HG02571 (cell line): ENCODE measurements at regions not wholly inside any gene's neighbourhood (a gene's known extent, or its start where the extent isn't known, plus 50 kb on each side); places are given as distances from the start of the nearest gene placed in this dataset.

Experiments used
- ATAC-seq: cut with Tn5 transposase; IDR thresholded peaks from one replicate; pipeline ENCODE4 v1.9.1; 2021; ENCODE audit warnings: mild to moderate bottlenecking, moderate library complexity; ENCODE audit not compliant: unreplicated experiment

DNA sequence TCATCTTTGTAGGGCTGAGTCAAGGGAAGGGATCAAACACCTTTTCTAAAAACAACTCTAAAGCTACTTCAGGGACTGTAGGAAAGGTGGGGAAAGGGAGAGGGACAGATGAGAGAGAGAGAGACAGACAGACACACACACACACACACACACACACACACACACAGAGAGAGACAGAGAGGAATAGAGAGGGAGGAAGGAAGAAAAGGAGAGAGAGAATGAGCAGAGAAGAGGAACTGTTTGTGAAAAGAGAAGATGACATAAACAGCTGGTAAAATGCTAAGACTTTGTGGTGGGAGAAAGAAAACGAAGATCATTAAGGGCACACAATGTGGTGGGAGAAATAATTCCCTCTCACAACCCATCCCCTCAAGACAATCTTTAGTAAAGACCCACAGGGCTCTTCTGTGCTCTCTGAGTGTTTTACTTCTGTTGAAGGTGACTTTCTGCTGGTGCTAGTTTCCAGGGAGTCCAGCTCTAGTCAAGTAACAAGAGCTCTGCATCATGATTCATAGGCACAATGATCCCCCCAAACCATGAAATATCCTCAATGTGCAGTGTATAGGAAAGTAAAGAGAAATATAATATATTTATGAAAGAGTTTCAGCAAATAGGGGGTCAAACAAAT is 77.2 kb upstream of the STK17B start:
- no peak for ATAC-seq

DNA sequence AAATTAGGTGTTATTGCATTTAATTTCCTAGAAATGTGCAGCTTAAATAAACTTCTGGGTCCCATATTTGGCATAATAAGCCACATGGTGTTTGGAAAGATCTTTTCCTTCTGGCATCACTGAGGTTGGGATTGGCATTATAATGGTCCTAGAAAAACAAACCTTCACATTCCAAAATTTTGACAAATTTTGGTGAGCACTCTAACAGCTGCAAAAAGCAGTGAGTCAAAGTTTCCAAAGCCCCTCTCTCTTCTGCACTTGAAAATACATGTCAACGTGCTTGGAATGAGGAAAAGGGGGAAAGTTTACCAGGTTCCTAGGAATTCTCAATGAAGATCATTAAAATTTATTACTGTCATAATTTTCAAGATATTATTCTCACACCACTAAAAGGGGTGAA is 77.8 kb upstream of the STK17B start:
- no peak for ATAC-seq

DNA sequence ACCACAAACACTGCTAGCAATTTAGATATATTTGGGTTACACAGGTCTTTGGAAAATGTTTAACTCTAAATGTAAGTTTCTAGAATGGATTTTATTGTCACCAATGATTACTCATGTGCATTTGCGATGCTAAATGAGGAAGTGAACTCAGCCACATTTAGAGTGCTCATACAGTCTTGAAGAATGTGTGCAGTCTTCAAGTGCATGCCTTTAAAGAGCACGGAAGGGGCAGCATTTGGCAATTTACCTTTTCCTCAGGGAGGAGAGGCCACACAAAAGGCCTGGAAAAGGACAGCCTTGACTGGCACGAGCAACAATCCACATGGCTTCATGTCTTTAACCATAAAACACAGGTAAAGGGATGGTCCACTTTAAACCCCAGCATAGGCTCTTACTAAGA is 78.5 kb upstream of the STK17B start:
- peak; percentile 66 for ATAC-seq

DNA sequence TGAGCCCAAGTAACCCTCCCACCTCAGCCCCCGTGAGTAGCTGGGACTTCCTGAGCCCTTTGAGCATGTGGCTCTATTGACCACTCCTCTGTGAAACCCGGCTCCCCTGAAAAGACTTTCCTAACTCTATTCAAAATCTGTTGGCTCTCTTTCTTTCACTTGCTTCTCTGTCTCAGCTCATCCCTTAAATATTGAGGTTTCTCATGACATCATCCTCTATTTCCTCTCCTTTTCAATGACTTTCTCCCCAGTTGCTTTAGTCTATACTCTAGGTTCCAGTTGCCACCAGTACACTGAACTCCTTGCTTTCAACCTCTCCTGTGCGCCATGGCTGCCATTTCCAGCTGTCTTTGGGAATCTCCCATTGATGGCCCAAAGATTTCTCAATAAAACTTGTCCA is 79.8 kb upstream of the STK17B start:
- ATAC-seq, result no peak

DNA sequence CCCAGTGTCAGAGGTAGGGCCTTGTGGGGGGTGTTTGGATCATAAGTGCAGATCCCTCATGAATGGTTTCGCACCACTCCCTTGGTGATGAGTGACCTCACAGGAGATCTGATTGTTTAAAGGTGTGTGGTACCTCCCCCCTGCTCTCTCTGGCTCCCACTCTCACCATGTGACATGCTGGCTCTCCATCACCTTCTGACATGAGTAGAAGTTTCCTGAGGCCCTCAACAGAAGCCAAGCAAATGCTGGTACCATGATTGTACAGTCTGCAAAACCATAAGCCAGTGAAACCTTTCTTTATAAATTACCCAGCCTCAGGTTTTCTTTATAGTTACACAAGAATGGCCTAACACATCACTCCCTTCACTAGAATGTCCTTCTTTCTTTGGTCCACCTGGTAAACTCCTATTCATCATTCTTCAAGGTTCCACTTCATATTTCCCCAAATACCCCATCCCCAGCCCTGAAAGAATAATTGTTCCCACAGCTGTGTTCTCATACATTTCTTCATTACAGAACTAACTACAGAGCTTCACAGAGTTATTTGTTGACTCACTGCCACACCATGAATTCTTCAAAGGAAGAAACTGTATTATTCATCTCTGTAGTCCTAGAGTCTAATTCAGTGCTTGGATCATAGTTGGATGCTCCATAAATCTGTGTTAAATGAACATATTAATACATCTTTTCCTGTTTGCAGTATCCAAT is 81.2 kb upstream of the STK17B start:
- no peak for ATAC-seq

DNA sequence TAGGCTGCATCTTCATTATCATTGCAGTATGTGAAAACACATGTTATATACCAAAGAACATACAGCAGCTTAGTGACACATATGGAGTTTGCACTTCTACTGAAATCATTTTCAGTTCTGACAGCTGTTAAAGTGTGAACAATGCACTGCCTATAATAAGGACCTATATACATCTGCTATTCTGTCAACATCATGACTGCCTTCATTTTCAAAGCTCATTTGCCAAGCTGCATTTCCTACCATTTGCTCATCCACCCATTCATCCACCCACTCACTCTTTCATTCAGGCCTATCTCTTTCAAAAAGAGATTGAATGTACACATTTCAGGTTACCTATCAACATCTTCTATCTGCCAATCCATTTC is 81.7 kb upstream of the STK17B start:
- no peak for ATAC-seq

DNA sequence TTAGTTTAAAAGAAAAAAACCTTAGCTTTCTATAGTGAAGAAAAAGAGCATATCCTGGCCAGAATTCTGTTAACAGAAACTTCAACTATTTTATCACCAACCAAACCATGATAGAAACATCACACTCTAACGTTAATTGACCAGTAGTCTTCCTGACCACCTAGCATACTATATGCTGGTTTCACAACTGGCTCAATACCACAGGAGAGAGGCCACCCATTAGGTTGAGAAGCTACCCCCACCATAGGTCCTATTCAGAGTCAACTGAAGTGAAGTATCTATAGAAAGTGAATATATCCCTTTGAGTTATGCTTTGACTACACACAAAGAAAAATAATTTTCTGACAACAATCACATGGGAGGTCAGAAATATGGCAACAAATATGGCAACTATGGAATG is 85.2 kb upstream of the STK17B start:
- ATAC-seq, result no peak

DNA sequence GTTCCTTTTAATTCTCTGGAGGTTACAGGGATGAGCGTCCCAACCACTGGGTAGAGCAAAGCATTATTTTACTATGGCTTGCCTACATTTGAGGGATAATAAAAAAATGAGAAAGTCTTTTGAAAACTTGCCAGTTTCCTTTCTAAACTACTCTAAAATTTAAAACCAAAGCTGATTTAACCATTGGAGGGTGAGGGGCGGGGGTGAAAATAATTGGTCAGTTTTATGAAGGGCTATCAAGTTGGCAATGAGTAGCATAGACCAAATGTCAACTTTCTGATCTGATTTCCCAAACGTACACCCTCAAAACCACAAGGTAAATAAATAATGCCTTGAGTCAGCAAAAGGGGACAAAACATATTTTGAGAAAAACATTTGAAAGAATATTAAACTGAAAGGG is 85.7 kb upstream of the STK17B start:
- no peak for ATAC-seq

DNA sequence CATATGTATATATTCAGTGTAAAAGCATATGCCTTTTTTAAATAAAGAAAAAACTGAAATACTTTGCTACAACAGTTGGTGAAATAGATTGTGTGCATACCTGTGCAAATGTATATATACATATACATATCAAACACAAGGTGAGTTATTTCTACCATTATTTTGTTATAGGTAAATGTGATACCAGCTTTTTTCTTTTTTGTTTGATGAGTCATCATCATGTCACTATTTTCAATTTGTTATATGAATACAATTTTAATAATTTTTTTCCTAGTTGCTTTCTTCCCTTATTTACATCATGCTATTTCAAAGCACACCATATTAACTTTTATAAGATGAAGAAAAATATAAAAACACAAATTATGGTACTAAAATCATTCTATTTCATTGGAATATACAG is 87.0 kb upstream of the STK17B start:
- no peak for ATAC-seq

DNA sequence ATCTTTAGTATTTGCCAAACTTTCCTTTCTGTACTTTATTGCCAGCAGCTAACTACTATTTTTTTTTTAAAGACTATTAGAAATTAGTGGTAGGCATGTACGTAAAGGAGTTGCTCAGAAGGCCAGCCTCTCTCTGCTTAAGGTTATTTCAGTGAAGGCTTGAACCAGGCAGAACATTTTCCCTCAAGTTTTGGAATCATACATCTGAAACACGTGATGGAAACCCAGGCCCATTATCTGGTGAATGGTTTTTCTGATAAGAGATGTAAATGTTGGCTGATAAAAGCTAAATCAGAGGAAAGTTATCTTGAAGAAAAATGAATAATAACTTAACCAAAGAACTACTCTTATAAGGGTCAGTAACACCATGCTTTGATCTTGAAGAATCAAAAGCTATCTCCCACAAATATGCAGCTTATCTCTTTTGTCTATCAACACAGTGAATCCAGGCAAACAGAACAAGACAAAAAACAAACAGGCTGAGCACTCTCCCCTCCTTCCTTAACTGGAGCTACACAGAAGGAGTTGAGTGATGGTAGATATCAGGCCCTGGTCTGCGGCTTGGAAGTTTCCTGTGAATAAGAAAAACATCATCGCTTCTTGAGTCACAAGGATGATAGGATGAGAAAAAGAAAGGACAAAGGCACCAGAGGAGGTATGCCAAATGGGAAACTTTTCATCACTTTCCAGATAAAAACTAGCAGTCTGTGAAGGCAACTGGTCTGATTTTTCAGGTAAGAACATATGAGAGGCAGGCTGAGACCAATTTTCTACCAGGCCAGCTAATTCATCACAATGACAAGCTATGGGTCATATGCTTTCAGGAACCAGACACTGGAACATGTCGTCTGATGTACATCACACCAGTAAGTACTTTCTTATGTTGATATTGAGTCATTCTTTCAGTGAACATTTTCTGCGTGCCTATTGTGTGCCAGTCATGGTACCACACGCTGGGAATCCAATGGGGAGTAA is 88.4 kb upstream of the STK17B start:
- no peak for ATAC-seq

DNA sequence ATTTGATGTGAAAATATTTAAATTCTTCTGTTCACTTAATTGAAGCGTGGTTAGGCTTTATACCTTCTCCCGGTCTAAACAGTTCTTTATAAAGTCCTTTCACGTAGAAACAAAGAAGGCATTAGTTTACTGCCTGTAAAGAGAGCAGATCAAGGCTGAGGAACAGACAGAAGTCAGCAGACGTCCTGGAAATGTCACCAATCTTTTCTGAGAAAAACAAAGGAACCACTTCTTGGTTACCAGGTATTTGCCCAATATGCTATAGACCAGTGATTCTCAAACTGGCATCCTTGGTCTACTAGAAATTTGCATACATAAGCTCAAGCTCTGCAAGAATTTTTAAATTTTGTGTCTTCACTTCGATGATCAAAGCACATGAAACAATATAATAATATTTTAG is 89.2 kb upstream of the STK17B start:
- ATAC-seq, result no peak

DNA sequence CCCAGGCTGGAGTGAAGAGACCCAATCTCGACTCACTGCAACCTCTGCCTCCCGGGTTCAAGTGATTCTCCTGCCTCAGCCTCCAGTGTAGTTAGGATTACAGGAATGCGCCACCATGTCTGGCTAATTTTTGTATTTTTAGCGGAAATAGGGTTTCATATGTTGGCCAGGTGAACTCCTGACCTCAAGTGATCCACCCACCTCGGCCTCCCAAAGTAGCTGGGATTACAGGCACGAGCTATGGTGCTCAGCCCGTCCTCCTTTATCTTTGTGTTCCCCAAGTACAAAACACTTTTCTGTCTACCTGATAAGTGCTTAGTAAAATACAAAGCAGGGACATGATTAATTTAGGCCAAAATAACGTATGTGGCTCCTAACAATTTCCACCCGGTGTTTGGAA is 91.2 kb upstream of the STK17B start:
- ATAC-seq, result no peak

DNA sequence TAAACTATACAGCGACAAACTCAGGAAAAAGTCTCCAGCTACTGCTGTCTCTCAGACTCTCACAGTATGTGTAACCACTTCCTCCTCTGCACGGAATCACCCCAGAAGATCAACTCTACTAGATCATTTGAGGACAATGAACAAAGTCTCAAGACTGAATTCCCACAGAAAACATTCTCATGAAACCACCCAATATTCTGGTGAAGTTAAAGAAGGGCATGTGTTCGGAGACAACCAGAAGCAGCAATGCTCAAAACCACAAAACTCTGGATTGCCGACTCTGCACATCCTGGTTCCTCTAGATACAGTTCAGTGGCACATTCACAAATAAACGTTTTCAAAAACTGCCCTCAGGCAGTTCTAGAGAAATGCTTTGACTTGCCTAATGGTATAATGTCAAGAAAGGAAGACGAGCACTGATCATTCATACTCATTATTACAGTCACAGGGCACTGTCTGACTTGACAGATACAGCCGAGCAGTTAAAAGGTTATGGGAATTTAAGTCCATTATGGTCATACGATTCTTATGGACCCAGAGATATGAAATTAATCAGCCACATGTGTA is 91.9 kb upstream of the STK17B start:
- peak; percentile 90 for ATAC-seq

DNA sequence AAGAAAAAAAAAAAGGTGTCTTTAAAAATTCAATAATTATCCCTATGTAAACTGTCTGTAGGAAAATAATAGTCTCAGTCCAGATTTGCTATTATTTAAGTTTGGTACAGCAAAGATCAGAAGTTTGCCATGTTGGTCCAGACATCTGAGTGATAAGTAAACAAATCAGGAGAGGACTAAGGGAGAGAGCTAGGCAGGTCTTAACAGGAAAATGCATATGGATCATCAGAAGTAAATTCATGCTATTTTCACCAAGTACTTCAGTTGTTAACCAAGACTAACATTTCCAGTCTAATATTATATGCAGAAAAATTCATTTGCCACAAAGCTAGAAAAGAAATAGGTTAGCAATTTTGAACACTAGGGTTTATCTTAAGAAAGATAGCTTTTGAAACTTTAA is 95.0 kb upstream of the STK17B start:
- ATAC-seq, result no peak

DNA sequence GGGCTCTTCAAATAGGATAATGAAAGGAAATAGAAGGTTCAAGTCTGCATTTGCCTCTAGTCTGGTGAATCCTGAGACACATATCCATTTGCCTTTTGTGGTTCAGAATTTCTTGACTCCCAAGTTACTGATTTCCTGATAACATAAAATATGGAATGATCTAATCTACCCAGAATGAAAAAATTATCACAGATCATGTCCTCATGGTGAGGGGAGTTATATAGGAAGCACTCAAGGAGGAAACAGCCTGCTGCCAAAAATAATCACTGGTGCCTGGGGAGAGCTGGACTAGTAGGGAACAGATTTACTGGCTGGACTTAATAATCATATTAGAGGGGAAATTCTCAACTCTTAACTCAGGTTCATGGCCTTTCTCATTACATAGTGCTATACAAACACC is 95.5 kb upstream of the STK17B start:
- no peak for ATAC-seq

DNA sequence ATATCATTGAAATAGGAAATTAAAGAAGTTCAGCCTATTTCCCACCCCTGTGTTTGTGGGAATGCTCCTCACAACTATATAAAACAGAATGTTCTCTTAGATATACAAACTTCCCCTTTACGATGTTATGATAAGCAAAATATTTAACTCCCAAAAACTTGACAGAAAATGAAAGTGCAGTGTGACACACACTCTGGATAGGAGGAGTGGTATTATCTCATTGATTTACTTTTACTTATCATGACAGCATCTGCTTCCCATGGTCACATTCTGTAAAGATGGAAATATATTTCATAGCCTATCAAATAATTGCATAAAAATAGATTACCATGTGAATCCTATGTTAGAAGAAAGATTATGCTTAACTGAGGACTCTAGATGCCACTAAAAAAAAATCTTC is 96.6 kb upstream of the STK17B start:
- no peak for ATAC-seq

DNA sequence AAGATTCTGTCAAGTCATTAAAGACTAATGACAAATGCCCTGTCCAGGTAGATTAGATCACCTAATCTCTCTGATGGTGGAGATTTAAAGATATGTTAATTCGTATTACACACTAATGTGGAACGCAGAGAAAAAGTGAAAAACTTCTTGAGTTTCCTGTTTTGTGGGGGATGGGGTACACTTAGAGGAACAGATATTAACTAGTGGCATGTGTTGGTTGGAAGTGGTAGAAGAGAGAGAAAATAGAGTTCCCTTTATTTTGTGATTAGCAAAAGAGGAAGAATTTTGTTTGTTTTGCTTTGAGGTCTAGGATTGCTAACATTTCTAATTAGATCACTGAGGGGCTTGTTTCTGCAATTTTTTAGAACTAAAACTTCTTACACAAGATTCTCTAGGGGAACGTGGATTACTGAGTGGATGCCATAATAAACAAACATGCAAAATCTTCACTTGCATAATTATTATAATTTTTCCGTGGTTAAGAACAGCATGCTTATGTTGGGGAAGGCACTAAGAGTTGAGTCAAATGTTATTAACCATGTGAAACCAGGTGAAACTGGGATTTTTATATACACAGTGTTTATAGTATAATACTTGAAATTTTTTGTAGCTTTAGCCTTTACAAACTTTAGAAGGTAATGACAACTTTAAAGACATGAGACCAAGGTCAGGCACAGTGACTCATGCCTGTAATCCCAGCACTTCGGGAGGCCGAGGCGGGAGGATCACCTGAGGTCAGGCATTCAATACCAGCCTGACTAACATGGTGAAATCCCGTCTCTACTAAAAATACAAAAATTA is 97.4 kb upstream of the STK17B start:
- no peak for ATAC-seq

DNA sequence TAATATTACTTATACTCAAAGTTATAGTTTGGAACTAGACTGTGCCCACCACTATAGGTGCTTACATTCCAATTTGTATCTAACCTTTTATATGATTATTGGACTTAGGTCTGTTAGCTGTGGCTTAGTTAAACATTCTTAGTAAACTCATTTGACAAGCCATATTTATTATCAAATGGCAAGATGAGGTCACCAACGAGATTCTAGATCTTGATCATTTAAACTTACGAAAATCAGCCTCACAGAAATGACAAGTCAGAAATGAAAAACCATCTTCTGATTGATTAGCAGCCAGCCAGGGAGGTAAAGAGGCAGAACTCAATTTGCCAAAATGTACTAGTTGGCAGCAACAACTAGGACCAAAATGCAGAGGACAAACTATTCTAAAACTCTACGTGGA is 100.4 kb upstream of the STK17B start:
- ATAC-seq, result no peak

DNA sequence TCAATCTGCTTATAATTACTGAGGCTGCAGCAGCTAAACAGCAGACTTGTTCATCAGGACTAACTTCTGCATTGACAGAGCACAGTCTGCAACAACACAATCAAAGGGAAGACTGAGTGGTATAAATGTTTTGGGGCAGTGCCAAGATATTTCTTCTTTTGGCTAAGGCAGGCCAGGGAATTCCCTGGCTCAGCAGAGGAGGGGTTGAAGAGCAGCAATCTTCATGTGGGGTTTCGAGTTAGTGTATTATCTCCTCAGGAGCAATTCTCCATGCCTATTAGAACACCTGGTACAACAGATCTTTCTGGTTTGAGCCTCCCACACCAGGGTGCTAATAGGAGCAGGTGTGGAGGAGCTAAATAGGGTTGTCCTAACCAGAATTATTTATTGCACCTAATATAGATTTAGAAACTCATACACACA is 103.0 kb upstream of the STK17B start:
- peak; percentile 61 for ATAC-seq

DNA sequence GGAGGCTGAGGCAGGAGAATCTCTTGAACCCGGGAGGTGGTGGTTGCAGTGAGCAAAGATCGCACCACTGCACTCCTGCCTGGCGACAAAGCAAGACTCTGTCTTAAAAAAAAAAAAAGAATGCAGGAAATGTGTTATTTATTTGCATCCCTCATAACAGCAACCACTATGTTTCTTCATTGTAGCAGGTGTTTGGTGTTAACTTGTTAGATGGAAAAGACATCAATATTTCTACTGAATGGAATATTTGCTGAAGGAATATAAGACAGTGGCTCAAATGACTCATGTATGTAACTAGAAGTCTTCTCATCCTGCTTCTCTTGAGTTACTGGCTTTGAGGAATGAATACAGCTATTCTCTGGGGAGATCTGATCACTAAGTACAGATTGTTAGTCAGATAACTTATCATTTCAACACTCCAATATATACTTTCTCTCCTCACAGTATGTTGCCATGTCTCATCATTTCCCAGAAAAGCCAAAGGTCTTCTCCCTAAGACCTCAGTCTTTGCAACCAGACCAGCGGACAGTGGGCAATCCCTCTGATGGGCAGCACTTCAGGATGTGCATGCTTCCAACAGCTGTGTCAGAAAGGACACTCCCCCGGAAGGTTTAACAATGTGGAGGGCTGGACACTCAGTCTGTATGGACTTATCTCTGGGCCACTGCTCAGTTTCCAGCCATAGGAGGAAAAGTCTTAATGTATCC is 104.4 kb upstream of the STK17B start:
- ATAC-seq, result no peak
